Cardiac septum (tissue), 1 donor: ENCODE measurements at regions not wholly inside any gene's neighbourhood (a gene's known extent, or its start where the extent isn't known, plus 50 kb on each side); places are given as distances from the start of the nearest gene placed in this dataset.

Experiments used
- DNase-seq: peaks from one replicate; pipeline ENCODE4 v3.0.0-alpha.2; 2020; ENCODE audit warnings: low spot score
- intact Hi-C: fragments of 100-400 bp; cut with DNase I; formaldehyde crosslinking; loops from one replicate; pipeline ENCODE4 v1.14.0; 2022
- donor health status: DM: no; HTN: no; CAD: no.

DNA sequence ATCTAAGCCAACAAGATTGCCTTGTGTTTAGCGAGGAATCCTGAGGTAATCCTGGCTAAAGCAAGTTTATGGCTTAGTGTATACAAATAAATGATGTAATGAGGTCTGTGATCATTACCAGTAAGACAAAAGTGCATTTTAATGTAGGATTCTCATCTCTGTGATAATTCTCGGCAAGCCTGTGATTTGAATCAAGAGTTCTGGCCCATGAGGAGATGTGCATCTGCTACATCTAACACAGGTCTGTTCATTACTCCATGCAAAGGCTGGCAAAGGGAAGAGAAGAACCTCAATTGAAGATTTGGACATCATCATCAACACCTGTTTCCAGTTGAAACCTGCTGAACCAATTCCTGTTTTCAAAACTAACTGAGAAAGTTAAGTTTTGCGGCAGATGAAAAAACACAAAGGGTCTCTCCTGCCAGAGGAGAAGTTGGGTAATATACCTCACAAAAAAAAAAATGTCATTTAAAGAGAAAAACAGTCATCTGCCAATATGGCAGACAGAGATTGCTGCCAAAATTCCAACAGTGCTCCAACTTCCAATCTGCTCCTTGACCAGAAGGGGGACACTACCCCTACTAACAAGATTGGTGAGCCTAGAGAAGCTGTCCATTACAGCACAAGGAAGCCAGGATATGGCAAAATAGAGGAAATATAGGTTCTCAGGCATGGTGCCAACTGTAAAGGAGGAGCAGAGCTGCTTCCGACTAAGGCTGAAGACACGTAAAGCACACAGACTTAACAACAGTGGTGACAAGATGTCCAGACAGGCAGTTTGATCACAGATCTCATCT is 453.7 kb downstream of the TTLL7 start:
- DNase-seq: no peak
- intact Hi-C loops: no loop called here

DNA sequence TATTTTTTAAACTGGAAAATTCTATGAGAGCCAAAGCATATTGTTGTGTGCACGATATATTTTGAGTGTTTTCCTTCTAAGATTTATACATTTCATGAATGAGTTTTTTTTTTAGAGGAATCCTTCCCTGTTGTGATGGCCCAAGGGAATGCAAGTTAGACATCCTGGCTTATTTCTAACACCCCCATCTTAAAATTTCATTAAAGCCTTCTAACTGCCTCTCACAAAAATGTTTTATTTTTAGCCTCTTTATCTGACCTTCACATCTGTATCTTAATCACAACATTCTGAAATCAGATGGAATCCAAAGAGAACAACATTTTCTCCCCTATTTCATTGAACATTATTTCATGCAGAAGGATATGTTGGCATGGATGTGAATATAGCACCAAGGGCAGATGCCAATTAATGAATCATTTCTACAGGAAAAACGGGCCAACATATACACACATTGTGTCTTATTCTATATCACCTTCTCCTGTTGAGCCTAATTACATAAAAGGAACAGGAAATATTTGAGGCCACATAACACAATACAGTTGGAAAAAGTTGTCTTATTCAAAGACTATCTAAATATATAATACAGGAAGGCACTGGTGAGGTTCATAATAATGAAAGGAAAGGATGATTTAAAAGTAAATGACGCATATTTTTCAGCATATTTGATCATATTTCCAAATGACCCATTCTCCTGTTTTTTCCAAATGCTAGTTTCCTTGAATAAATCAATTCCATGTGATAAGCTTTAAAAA is 455.5 kb downstream of the TTLL7 start:
- intact Hi-C loops: no loop called here
- no peak for DNase-seq

DNA sequence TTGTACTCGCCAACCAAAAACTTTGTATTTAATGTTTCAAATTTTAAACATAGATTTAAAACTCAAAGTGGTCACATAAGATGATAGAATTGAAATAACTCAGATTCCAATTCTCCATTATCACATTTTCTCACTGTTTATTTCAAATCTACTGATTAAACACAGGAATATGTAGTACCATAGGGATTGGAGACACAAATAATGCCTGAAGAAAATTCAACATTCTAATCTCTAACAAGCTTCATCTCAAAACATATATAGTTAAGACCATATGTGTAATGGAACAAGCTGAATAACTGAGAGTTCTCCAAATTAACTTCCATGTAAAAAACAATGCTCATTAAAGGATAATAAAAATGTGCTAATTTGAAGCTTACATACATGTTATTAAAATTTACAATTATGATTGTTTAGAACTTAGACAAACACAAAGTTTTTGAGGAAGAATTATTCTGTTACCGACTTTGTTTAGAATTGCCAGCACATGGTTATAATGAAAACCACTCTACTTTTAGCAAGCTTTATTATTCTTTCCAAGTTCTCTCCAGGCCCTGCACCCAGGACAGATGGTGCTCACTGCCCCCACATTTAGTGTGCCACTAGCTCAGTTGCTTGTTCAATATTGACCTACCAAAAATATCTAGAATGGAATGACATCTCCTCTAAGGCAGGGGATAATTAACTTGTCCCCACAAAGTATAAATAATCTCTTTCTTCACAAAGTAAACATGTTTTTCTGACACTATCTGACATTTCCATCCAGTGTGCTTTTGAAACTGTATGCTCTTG is 467.2 kb downstream of the TTLL7 start:
- DNase-seq: no peak
- intact Hi-C loops: no loop called here

DNA sequence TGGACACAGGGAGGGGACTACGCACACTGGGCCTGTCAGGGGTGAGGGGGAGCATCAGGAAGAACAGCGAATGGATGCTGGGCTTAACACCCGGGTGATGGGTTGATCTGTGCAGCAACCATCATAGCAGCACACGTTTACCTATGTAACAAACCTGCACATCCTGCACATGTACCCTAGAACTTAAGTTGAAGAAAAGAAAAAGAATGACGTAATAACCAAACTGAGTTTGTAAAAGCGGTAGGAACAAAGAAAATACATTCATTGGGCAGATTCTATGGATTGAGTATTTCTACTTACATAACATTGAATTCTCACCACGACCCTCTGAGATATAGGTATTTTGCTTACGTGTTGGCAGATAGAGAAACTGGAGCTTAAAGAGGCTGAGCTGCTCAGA is 468.4 kb downstream of the TTLL7 start:
- intact Hi-C loops: no loop called here
- DNase-seq: no peak

DNA sequence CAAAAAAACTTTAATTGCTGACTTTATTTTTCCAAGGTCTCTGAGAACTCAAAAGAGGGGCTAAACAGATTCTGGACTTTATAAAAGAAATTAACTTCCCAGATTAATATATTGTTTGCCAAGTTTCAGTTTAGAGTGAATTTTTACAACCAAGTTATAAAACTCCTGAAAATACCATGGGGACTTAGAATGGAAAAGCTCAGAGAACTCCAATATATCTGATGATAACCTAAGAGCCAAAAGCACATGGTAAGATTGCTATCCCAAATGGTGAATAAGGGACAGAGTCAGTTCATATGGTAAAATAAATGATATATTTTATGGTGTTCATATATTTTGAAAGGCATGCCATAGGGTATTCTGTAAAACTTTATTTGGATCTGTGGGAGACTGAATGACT is 470.9 kb downstream of the TTLL7 start:
- DNase-seq: no peak

DNA sequence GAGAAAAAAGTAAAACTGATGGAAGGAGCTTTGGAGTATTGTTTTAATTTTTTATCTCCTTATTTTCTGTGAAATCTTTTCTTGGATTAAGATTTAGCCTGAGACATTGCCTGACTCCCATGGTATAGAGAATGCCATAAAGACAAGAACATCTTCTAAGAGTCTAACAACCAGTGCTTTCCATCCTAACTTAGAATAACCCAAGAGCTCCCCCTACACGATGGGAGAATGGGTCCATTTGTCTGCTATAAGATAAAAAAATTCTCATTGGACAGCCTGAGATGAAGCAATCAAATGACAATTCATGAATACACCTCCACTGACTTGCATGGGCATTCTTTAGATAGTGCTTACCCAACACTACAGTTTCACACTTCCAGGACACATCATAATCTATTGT is 478.1 kb downstream of the TTLL7 start:
- no peak for DNase-seq
- intact Hi-C loops: no loop called here

More for the DNA sequence above, 470.9 kb downstream of the TTLL7 start:
- intact Hi-C loops: no loop called here

DNA sequence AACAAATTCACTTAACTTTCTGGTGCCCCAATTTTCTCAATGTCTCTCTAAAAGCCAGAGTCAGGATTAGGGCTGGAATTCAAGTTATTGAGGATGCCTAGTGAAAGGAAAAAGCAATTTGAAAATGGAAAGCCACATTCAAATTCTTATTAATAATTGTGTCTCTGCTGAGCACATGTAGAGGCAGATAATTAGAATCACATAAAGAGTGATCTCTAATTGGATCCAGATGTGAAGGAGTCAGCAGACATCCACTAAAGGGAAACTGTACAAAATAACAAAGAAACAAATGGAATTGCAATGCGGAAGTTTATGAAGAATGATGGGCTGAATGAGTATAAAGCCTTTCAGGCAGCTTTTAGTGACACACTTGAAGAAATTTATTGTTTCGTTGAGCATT is 482.6 kb downstream of the TTLL7 start:
- intact Hi-C loops: no loop called here
- no peak for DNase-seq

DNA sequence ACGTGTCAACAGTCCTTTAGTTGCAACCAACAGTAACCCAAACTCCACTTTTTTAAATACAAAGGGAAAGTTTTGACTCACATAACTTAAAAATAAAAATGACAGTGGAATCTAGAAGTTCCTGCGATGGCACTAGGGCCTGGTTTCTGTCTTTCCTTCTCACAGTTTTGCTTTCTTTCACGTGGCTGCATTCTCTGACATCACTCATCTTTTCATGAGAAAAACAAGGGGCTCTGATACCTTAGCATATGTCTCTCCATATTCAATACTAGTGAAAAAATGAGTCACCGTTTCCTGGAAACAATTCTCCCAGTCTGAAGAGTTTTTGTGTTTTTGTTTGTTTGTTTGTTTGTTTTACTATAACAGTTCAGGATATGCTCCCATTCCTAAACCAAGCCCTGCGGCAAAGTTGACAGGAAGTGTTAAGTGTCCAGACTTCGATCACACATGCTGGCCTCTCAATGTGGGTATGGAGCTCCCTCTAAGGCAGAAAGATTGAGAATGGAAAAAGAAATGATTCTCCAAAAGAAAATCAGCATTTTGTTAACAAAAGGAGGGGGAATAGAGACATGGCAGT is 483.3 kb downstream of the TTLL7 start:
- intact Hi-C loops: no loop called here
- DNase-seq: no peak

DNA sequence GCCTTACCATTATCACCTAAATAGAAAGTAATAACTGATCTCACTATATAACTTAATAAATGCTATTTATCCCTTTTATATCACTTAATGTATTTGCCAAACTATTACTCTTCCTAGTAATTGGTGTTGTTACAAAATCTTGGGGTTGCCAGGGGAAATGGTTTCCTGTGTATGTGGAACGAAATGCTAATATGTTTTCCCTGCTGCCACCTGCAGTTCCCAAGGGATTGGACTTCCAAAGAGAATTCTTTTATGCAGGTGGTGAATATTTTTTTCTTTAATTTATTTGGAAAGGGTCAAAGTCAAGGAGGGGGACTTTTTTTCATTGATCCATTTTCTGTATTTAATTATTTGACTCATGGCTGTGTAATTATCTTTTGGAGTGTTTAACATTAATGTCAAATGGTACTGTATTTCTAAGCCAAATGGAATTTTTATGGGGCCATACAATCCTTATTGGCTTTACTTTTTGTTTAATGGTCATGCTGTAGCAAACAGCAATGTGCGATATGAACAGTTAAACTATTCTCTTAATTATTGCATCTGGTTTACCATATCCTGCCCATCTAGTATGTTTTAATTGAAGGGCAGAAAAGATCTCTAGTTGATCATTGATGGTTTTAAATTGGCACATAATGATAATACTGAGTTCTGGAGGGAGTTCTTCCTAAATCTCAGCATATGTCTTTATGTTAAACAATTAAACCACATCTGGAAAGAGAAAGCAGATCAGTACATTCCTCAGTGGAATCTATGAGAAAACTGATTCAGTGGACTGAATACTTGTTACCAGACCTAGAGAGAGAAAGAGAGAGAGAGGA is 486.3 kb downstream of the TTLL7 start:
- intact Hi-C loops: no loop called here
- no peak for DNase-seq

DNA sequence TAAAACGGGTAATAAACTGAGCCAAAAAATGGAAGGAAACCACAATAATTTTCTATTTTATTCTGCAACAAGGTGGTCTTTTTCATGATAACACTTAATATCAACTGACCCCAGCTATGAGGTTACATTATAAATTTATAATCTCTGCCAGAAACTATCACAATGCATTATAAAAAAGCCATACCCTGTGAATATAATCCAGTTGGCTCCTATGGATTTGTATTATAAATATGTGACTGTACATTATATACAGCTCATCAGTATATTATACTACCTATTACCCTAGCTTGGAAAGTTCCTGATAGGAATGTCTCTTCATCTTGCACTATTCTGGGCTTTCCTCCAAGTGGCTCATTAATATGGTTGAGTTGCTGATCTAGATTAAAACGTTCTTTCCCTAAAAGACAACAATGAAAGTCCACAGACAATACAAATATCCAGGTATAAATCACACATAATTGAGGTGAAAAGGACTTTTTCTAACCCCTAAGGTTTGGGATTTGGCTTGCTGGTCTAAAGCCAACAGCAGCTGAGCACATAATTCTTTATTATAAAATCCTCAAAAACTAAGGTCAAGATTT is 487.7 kb downstream of the TTLL7 start:
- intact Hi-C loops: no loop called here
- no peak for DNase-seq

DNA sequence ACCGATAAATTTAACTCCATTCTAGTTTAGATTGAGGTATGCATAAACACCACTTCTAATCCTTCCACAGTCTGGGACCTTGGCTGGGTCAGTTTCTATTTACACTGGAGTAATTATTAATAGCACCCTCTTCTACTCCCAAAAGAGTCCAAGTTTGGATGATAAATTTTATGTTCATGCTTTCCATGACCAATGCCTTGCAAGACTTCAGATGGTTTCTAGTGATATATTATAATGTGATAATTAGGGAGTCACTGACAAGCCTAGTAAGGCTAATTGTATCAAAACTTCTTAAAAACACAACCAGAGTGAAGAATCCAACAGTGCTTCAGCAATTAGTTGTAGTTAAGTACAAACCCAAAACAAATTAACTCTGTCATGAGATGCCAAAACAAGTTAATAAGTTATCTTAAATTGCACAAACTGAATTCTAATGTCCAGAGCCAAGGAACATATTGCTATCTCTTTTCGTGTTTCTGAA is 489.6 kb downstream of the TTLL7 start:
- DNase-seq: no peak
- intact Hi-C loops: no loop called here

DNA sequence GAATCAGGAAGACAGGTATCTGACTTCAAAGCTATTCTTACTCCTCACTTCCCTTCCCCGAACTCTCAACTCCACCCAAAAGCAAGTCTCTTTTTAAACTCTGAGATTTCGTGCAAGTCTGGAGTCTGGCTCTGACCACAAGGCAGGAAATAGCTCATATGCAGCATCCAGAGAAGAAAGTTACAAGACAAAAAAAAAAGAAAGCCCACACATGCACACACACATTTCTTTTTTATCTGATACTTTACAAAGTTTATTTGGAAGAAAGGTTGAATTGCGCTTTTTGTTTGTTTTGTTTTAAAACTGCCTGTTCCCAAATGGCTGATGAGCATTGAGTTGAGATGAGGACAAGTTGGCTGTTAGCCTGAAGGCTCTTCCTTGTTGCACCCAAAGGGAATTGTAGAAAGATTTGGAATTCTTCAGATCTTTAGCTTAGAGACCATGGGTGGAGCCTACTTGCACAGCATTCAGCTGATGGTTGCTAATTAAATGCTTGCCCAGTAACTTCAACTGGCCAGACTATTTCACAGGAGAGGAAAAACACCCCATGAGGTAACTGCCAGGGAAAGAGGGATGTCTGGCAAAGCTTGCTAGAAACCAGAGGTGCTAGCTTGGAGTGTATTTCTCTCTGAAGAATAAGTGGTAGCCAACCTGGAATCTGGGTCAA is 490.3 kb downstream of the TTLL7 start:
- intact Hi-C loops: no loop called here
- DNase-seq: no peak

DNA sequence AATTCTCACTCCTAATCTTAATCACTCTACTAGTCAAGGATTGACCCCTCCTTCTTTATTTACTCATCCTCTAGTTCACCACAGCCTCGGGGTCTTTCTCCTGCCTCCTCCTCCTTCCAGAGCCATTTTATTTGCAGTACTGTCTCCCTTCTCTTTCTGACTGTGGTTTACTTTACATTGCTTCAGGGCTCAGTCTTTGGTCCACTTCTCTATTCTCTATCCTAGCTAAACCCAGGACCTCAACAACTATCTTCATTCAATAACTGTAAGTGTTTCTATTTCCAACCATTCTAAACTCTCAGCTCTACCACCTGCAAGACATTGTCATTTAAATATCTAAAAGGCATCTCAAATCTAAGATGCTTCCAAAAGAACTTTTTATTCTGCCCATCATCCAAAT is 493.8 kb downstream of the TTLL7 start:
- intact Hi-C loops: no loop called here

DNA sequence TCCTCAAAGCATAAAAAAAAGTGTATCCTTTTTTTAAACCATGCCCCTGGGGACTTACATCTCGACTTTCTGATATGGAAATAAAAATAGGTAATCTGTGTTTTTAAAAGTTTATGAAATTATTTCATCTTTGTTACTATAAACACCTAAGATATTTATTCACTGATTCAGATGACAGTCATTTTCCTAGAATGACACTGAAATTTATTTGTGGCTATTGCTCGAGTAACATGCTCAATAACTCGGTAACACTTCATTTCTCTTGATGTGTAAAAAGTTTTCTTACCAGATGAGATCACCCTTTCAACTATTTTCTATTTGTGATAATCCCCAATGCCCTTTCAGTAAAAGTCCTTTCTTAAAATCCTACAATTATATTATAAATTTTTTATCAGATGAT is 495.8 kb downstream of the TTLL7 start:
- intact Hi-C loops: no loop called here
- no peak for DNase-seq

More for the DNA sequence above, 493.8 kb downstream of the TTLL7 start:
- no peak for DNase-seq

DNA sequence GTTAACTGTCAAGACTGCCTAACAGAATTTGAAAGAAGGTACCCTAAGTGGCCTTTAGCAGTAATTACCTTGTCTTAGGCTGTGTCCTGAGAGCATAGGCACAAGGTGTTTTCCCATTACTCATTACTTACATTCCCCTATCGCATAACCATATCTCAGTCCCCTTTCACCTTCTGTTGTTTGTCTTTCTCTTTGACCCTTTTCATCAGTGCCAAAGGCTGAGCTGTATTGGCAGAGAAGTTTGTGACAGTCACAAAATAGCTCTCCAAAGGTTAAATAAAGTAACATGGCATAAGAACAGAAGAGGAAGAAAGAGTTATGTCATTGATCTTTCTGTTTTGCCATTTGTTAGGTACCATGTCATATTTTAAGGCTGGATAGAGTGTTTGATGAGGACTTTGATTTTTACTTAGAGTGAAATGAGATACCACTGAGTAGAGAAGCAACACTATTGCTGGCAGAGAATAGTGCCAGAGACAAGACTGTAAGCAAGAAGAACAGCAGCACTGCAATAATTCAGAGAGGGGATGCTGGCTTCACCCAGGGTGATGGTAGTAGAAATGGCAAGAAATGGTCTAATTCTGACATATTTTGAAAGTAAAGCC is 497.8 kb downstream of the TTLL7 start:
- no peak for DNase-seq
- intact Hi-C loops: no loop called here

DNA sequence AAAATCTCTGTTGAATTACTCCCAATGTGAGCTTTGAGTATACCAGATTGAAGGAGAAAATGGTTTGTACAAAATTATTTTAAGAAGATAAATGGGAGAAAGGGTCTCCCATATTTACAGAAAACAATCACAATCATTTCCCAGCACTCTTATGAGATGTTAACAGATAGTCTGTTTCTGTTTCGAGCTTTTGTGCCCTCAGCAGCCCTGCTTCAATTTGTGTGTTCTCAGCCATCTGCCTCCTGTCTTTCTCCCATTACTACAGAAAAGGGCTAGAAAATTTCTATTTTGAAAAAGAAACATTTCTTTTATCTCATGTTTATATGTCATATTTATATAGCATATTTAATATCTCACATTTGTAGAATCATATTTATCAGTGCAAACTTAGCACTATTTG is 498.4 kb downstream of the TTLL7 start:
- DNase-seq: no peak
- intact Hi-C loops: no loop called here

DNA sequence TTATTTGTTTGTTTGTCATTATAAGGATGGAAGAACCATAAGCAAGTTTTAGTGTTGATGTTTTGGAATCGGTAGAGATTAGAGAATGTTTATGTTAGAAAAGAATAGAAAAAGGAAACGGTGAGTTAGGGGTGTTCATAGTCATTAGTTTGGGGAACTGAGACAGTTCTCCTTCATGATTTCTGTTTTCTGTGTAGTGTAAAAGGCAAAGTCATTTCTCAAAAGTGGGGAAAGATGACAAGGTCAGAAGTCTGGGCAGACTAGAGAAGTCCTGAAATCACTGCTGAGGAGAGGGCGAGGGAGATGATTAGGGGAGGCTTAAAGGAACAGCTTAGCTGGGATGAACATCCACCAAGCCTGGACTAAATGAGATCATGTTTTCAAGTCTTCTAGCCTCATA is 498.9 kb downstream of the TTLL7 start:
- intact Hi-C loops: no loop called here
- DNase-seq: no peak

DNA sequence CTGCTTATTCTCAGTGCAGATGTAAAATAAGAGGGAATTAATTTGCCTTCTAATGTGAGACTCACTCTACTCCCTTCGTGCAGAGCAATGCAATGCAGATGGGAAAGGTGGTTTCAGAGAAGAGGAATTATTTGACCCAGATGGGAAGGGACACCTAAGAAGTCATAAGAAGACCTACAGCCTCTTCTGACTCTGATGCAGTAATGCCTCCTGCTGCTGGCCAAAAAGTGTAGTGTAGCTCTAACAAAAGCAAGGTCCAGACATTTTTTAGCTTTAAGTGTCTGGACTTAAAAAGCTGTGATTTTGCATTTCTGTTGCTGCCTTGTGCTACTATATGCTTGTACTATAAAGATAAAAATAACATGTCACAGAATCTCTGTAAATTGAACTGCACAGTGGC is 501.4 kb downstream of the TTLL7 start:
- no peak for DNase-seq
- intact Hi-C loops: no loop called here
